PC-9 (cell line): ENCODE measurements at regions not wholly inside any gene's neighbourhood (a gene's known extent, or its start where the extent isn't known, plus 50 kb on each side); places are given as distances from the start of the nearest gene placed in this dataset.

Experiments used
- BruUV-seq: library from RNA; stranded (reverse); fragments of 400-500 nt; replicated peaks from 2 replicates; lab custom pipeline; 2021; lab: Mats Ljungman, UMichigan
- CTCF ChIA-PET: fragments of 300-600 bp; sonication (Branson Sonifier 250); formaldehyde crosslinking; loops from one replicate; lab custom pipeline; 2022; ENCODE audit warnings: antibody characterized with exemption; lab: Charles Lee
- POLR2A ChIA-PET: fragments of 300-600 bp; sonication (Branson Sonifier 250); formaldehyde crosslinking; loops from one replicate; lab custom pipeline; 2022; ENCODE audit warnings: antibody characterized with exemption; ENCODE audit not compliant: unreplicated experiment; lab: Charles Lee
- DNase-seq, 2 experiments: peaks; one replicate each; pipeline versions ENCODE4 v3.0.0 to v3.0.0-alpha.2; 2015 to 2022; ENCODE audit warnings: mixed read lengths in 1 of 2
- H2AFZ ChIP-seq: fragments of 200-600 bp; sonication (generic); 2 replicates; pipeline ENCODE4 v1.8.1; 2017; ENCODE audit warnings: antibody characterized with exemption
- H3F3A ChIP-seq: fragments of 200-600 bp; sonication (generic); 2 replicates; pipeline ENCODE4 v1.8.1; 2017; ENCODE audit warnings: antibody characterized with exemption, mild to moderate bottlenecking, low read depth; ENCODE audit not compliant: insufficient read depth
- H3K27ac ChIP-seq: fragments of 200-600 bp; sonication (generic); 2 replicates; pipeline ENCODE4 v1.6.1; 2016; ENCODE audit warnings: mixed run types
- H3K27me3 ChIP-seq: fragments of 200-600 bp; sonication (generic); 2 replicates; pipeline ENCODE4 v1.6.1; 2016; ENCODE audit warnings: low read depth, mixed run types; ENCODE audit not compliant: insufficient read depth
- H3K36me3 ChIP-seq: fragments of 200-600 bp; sonication (generic); 2 replicates; pipeline ENCODE4 v1.6.1; 2016; ENCODE audit warnings: low read depth, mixed run types
- H3K4me1 ChIP-seq: fragments of 200-600 bp; sonication (generic); replicated peaks from 2 replicates; pipeline ENCODE4 v1.6.1; 2016; ENCODE audit warnings: mixed run types; ENCODE audit not compliant: insufficient read depth
- H3K4me2 ChIP-seq: fragments of 200-600 bp; sonication (generic); 2 replicates; pipeline ENCODE4 v1.6.1; 2017; ENCODE audit warnings: mixed run types
- H3K4me3 ChIP-seq: fragments of 200-600 bp; sonication (generic); 2 replicates; pipeline ENCODE4 v1.6.1; 2016; ENCODE audit warnings: mixed run types
- H3K79me2 ChIP-seq: fragments of 200-600 bp; sonication (generic); 2 replicates; pipeline ENCODE4 v1.6.1; 2017; ENCODE audit warnings: low read depth, mixed run types
- H3K9me2 ChIP-seq: fragments of 200-600 bp; sonication (generic); 2 replicates; pipeline ENCODE4 v1.8.1; 2017; ENCODE audit warnings: mild to moderate bottlenecking; ENCODE audit not compliant: insufficient read depth
- H3K9me3 ChIP-seq: fragments of 200-600 bp; sonication (generic); 2 replicates; pipeline ENCODE4 v1.8.1; 2016; ENCODE audit warnings: low read depth; ENCODE audit not compliant: insufficient read depth
- H4K20me1 ChIP-seq: fragments of 200-600 bp; sonication (generic); 2 replicates; pipeline ENCODE4 v1.8.1; 2017; ENCODE audit not compliant: insufficient read depth
- CTCF ChIP-seq: fragments of 200-600 bp; sonication (generic); conservative IDR thresholded peaks from 2 replicates; pipeline ENCODE4 v1.6.1; 2017; ENCODE audit warnings: mixed run types, antibody characterized with exemption, mild to moderate bottlenecking, moderate library complexity
- EZH2 ChIP-seq: fragments of 200-600 bp; sonication (generic); IDR thresholded peaks from 2 replicates; pipeline ENCODE4 v1.8.0; 2017; ENCODE audit warnings: antibody characterized with exemption, low read depth
- intact Hi-C: fragments of 100-400 bp; cut with micrococcal nuclease; formaldehyde crosslinking; loops from one replicate; pipeline ENCODE4 v1.10.0; 2022; ENCODE audit not compliant: unreplicated experiment

GRCh38 chr12:7581046-7581445 lies 77.5 kb upstream of the CD163 start:
- Histone ChIP-seq H3K27me3 (no peaks in the 10 kb centered on the region), H3K9me3 (peaks cover 8% of the 10 kb centered on the region; the same call in 1 of the 2 replicates), H4K20me1 (no peaks in the 10 kb centered on the region), H3K36me3 (no peaks in the 10 kb centered on the region), H3K4me1 (peaks cover 20% of the 10 kb centered on the region), H2AFZ (no peak overlapping the region), H3K27ac (no peak overlapping the region), H3K79me2 (no peaks in the 10 kb centered on the region), H3F3A (peaks cover 13% of the 10 kb centered on the region), H3K4me3 (no peak overlapping the region), H3K9me2 (peaks cover 4% of the 10 kb centered on the region; the same call in 1 of the 2 replicates), H3K4me2 (no peak overlapping the region)
- DNase-seq: no peak
- CTCF ChIA-PET: no interaction called here
- TF ChIP-seq EZH2: no peak
- no peak for TF ChIP-seq CTCF
- intact Hi-C loops: no loop called here
- BruUV-seq: no TSS peak
- POLR2A ChIA-PET: no interaction called here

- intact Hi-C loops: no loop called here
Measured at GRCh38 chr12:7571257-7571656, 67.7 kb upstream of the CD163 start.

GRCh38 chr12:7557227-7557626 lies 53.6 kb upstream of the CD163 start:
- Histone ChIP-seq H3K9me2 (0 out of 2 replicates have a peak, but pooled peaks cover 6% of the 10 kb centered on the region), H2AFZ (no peak overlapping the region), H3K36me3 (no peaks in the 10 kb centered on the region), H3K9me3 (no peaks in the 10 kb centered on the region), H3K4me3 (no peak overlapping the region), H3K4me1 (peaks cover 10% of the 10 kb centered on the region), H3K27me3 (no peaks in the 10 kb centered on the region), H3F3A (no peaks in the 10 kb centered on the region), H3K79me2 (no peaks in the 10 kb centered on the region), H4K20me1 (no peaks in the 10 kb centered on the region), H3K27ac (no peak overlapping the region), H3K4me2 (no peak overlapping the region)
- intact Hi-C loops: no loop called here
- no TSS peak for BruUV-seq
- POLR2A ChIA-PET: no interaction called here
- TF ChIP-seq EZH2 (no peak), CTCF (no peak)
- CTCF ChIA-PET: interaction anchor here (0.6 to 0.7 kb wide), 2 partner anchors 87 to 514 kb away, joined by 3 to 6 read pairs; no protein-coding TSS in a partner anchor
- DNase-seq: no peak

More at GRCh38 chr12:7571257-7571656, 67.7 kb upstream of the CD163 start:
- TF ChIP-seq CTCF (no peak), EZH2 (no peak)
- Histone ChIP-seq H3K9me3 (no peaks in the 10 kb centered on the region), H3K4me3 (no peak overlapping the region), H4K20me1 (no peaks in the 10 kb centered on the region), H3K79me2 (no peaks in the 10 kb centered on the region), H3K27me3 (no peaks in the 10 kb centered on the region), H3K9me2 (peaks cover 6% of the 10 kb centered on the region; the same call in 1 of the 2 replicates), H3F3A (no peaks in the 10 kb centered on the region), H3K4me1 (no peaks in the 10 kb centered on the region), H3K36me3 (no peaks in the 10 kb centered on the region), H3K4me2 (no peak overlapping the region), H2AFZ (no peak overlapping the region), H3K27ac (no peak overlapping the region)
- no TSS peak for BruUV-seq
- ChIA-PET POLR2A (no interaction called here), CTCF (interaction anchor here (0.5 kb wide), 1 partner anchor 17 kb away, joined by 3 read pairs; no protein-coding TSS in a partner anchor)
- no peak for DNase-seq
